Peyer's patch (tissue), 4 donors: ENCODE measurements at regions not wholly inside any gene's neighbourhood (a gene's known extent, or its start where the extent isn't known, plus 50 kb on each side); places are given as distances from the start of the nearest gene placed in this dataset.
A peak's percentile ranks its signal among the peaks of the same experiment; 100 is the strongest.

Experiments
- DNase-seq, 3 donors: peaks; one replicate each; pipeline ENCODE4 v3.0.0-alpha.2; 2017 to 2019
- H3K27ac ChIP-seq, 4 donors: fragments of 200-600 bp; sonication (generic); one replicate each; pipeline ENCODE4 v1.5.1; 2016 to 2019
- H3K27me3 ChIP-seq, 2 donors: fragments of 200-600 bp; sonication (generic); one replicate each; pipeline ENCODE4 v1.5.1; 2019
- H3K36me3 ChIP-seq, 3 donors: fragments of 200-600 bp; sonication (generic); one replicate each; pipeline ENCODE4 v1.5.1; 2016 to 2019
- H3K4me1 ChIP-seq, 4 donors: fragments of 200-600 bp; sonication (generic); one replicate each; pipeline ENCODE4 v1.5.1; 2016 to 2019
- H3K4me3 ChIP-seq, 4 donors: fragments of 200-600 bp; sonication (generic); 1 replicate in 3 of 4; 2 replicates in 1 of 4; pipeline ENCODE4 v1.5.1; 2016 to 2019; ENCODE audit warnings: mild to moderate bottlenecking in 1 of 4
- H3K9me3 ChIP-seq, 4 donors: fragments of 200-600 bp; sonication (generic); one replicate each; pipeline ENCODE4 v1.5.1; 2016 to 2019; ENCODE audit warnings: mild to moderate bottlenecking in 1 of 4
- CTCF ChIP-seq, 6 experiments: fragments of 450-650 bp in 4 of 6; fragments of 200-600 bp in 2 of 6; sonication (generic) in 1 of 6; IDR thresholded peaks; one replicate each; pipeline ENCODE4 v1.5.1; 2017 to 2019; ENCODE audit warnings: antibody characterized with exemption in 6 of 6, mild to moderate bottlenecking in 3 of 6, moderate library complexity in 1 of 6
- POLR2A ChIP-seq, 2 donors: fragments of 450-650 bp; IDR thresholded peaks; one replicate each; pipeline ENCODE4 v1.5.1; 2017; ENCODE audit warnings: antibody characterized with exemption in 2 of 2, mild to moderate bottlenecking in 2 of 2, moderate library complexity in 2 of 2

GRCh38 chr1:98054367-98054701 lies 133.5 kb upstream of the DPYD start:
- Histone ChIP-seq H3K36me3 (no peaks in the 10 kb centered on the region), H3K9me3 (no peaks in the 10 kb centered on the region), H3K27ac (no peak overlapping the region), H3K4me3 (peak overlapping the region in 3 of 4 donors; percentile 39 to 61 (median 49)), H3K4me1 (peaks cover 0 to 9% (median 3%) of the 10 kb centered on the region in 4 donors), H3K27me3 (peaks cover 0 to 8% of the 10 kb centered on the region in 2 donors)
- TF ChIP-seq POLR2A (IDR thresholded peaks at IDR 0.05) = no peak
- TF ChIP-seq CTCF (IDR thresholded peaks at IDR 0.05) = no peak
- DNase-seq = no peak

GRCh38 chr1:98053471-98054366 lies 132.9 kb upstream of the DPYD start:
- Histone ChIP-seq H3K27me3 (peaks cover 0 to 14% of the 10 kb centered on the region in 2 donors), H3K9me3 (no peaks in the 10 kb centered on the region), H3K4me1 (peaks cover 0 to 15% (median 3%) of the 10 kb centered on the region in 4 donors), H3K4me3 (peak overlapping the region; percentile 33 to 61 (median 44)), H3K27ac (no peak overlapping the region), H3K36me3 (no peaks in the 10 kb centered on the region)
- TF ChIP-seq POLR2A (IDR thresholded peaks at IDR 0.05) (no peak), CTCF (IDR thresholded peaks at IDR 0.05) (peak in 5 of 6 experiments; percentile 8 to 83 (median 75))
- peak; percentile 22 to 76 (median 63) for DNase-seq

GRCh38 chr1:98051065-98051675 lies 130.3 kb upstream of the DPYD start:
- peaks cover 0 to 19% of the 10 kb centered on the region in 2 donors for H3K27me3 ChIP-seq
- H3K9me3 ChIP-seq = no peaks in the 10 kb centered on the region
- no peaks in the 10 kb centered on the region for H3K36me3 ChIP-seq
- peak in 5 of 6 experiments; percentile 69 to 88 (median 85) for TF ChIP-seq CTCF (IDR thresholded peaks at IDR 0.05)
- no peak for TF ChIP-seq POLR2A (IDR thresholded peaks at IDR 0.05)
- peak; percentile 50 to 84 (median 59) for DNase-seq
- H3K4me1 ChIP-seq = peaks cover 0 to 15% (median 3%) of the 10 kb centered on the region in 4 donors
- H3K4me3 ChIP-seq = no peak overlapping the region
- H3K27ac ChIP-seq = no peak overlapping the region

- Histone ChIP-seq H3K27ac (no peak overlapping the region), H3K4me3 (no peak overlapping the region)
These were observed 128.7 kb upstream of the DPYD start for GRCh38 chr1:98049370-98050135.

More at GRCh38 chr1:98049370-98050135, 128.7 kb upstream of the DPYD start:
- Histone ChIP-seq H3K36me3 (no peaks in the 10 kb centered on the region), H3K9me3 (no peaks in the 10 kb centered on the region), H3K27me3 (peaks cover 0 to 28% of the 10 kb centered on the region in 2 donors), H3K4me1 (peaks cover 0 to 25% (median 3%) of the 10 kb centered on the region in 4 donors)
- TF ChIP-seq CTCF (IDR thresholded peaks at IDR 0.05) = no peak
- TF ChIP-seq POLR2A (IDR thresholded peaks at IDR 0.05) = no peak
- no peak for DNase-seq
